GM12878 (cell line): ENCODE measurements at regions not wholly inside any gene's neighbourhood (a gene's known extent, or its start where the extent isn't known, plus 50 kb on each side); places are given as distances from the start of the nearest gene placed in this dataset.

Source experiments
- ATAC-seq: fragments of 200-7000 bp; cut with Tn5 transposase; 3 replicates; pipeline ENCODE4 v1.9.1; 2020; ENCODE audit warnings: mild to moderate bottlenecking, moderate library complexity
- BruUV-seq: library from RNA; stranded (reverse); fragments of 400-500 nt; replicated peaks from 2 replicates; lab custom pipeline; 2021; lab: Mats Ljungman, UMichigan
- CTCF ChIA-PET: fragments of 300-600 bp; sonication (Branson Sonifier 250); formaldehyde crosslinking; extraction: SDS; loops from one replicate; lab custom pipeline; 2021; ENCODE audit warnings: inconsistent platforms; lab: Yijun Ruan, JAX
- POLR2A ChIA-PET: fragments of 350-600 bp; formaldehyde crosslinking; extraction: SDS; loops from one replicate; lab custom pipeline; 2021; ENCODE audit warnings: inconsistent platforms; lab: Charles Lee
- RAD21 ChIA-PET: fragments of 300-600 bp; sonication (Branson Sonifier 250); formaldehyde crosslinking; loops from one replicate; lab custom pipeline; 2023; ENCODE audit warnings: antibody characterized with exemption; ENCODE audit not compliant: unreplicated experiment; lab: Charles Lee
- SMC1A ChIA-PET: fragments of 300-600 bp; sonication (Branson Sonifier 250); formaldehyde crosslinking; loops from one replicate; lab custom pipeline; 2023; ENCODE audit not compliant: unreplicated experiment, uncharacterized antibody; lab: Charles Lee
- DNase-seq: peaks from one replicate; pipeline ENCODE4 v3.0.0-alpha.2; 2011; ENCODE audit warnings: low read depth, low spot score
- FAIRE-seq: peaks from 3 replicates; lab custom pipeline; 2011; peaks lifted over from hg19 to GRCh38; lab: Jason Lieb, UNC
- H2AFZ ChIP-seq: 2 replicates; pipeline ENCODE4 v1.6.0; 2011; ENCODE audit warnings: low read depth, low read length, control low read depth; ENCODE audit not compliant: control insufficient read depth
- H3K27ac ChIP-seq: 2 replicates; pipeline ENCODE4 v1.5.1; 2011; ENCODE audit warnings: control low read depth; ENCODE audit not compliant: control insufficient read depth, insufficient read depth
- H3K27me3 ChIP-seq, 2 experiments: replicated peaks in 1 of 2; 2 replicates each; pipeline versions ENCODE4 v1.6.0 to v1.6.1; 2011; ENCODE audit warnings: low read length in 1 of 2; ENCODE audit not compliant: control insufficient read depth in 2 of 2, insufficient read depth in 2 of 2
- H3K36me3 ChIP-seq, 2 experiments: 2 replicates each; pipeline ENCODE4 v1.5.1; 2011; ENCODE audit warnings: low read length in 1 of 2; ENCODE audit not compliant: control insufficient read depth in 2 of 2, insufficient read depth in 2 of 2
- H3K4me1 ChIP-seq: 2 replicates; pipeline ENCODE4 v1.6.1; 2011; ENCODE audit warnings: mild to moderate bottlenecking, low read length, moderate library complexity, mixed read lengths; ENCODE audit not compliant: control insufficient read depth, insufficient read depth
- H3K4me2 ChIP-seq: 2 replicates; pipeline ENCODE4 v1.6.0; 2011; ENCODE audit warnings: control low read depth; ENCODE audit not compliant: control insufficient read depth, insufficient read depth
- H3K4me3 ChIP-seq: fragments of 200-600 bp; sonication (generic); 2 replicates; pipeline ENCODE4 v1.5.1; 2016
- H3K79me2 ChIP-seq: 2 replicates; pipeline ENCODE4 v1.6.0; 2011; ENCODE audit warnings: low read length; ENCODE audit not compliant: control insufficient read depth, insufficient read depth
- H3K9ac ChIP-seq: 2 replicates; pipeline ENCODE4 v1.8.0; 2011; ENCODE audit warnings: low read length, control low read depth, mixed read lengths; ENCODE audit not compliant: control insufficient read depth, insufficient read depth
- H3K9me3 ChIP-seq: replicated peaks from 3 replicates; pipeline ENCODE4 v1.5.1; 2011; ENCODE audit warnings: mild to moderate bottlenecking, low read length; ENCODE audit not compliant: control insufficient read depth, insufficient read depth
- H4K20me1 ChIP-seq: 2 replicates; pipeline ENCODE4 v1.6.0; 2011; ENCODE audit not compliant: control insufficient read depth, insufficient read depth
- CREB1 ChIP-seq: IDR thresholded peaks from 2 replicates; pipeline ENCODE4 v1.6.1; 2012; ENCODE audit warnings: low read depth, mild to moderate bottlenecking, inconsistent platforms
- CREM ChIP-seq: IDR thresholded peaks from 2 replicates; pipeline ENCODE4 v1.6.1; 2014; ENCODE audit warnings: antibody characterized with exemption, low read depth
- EED ChIP-seq: sonication (generic); IDR thresholded peaks from 2 replicates; pipeline ENCODE4 v1.6.1; 2016; ENCODE audit warnings: antibody characterized with exemption, low read depth
- IRF4 ChIP-seq: IDR thresholded peaks from 2 replicates; pipeline ENCODE4 v1.6.1; 2011; ENCODE audit warnings: low read depth, low read length
- LARP7 ChIP-seq: fragments of 450-650 bp; IDR thresholded peaks from 2 replicates; pipeline ENCODE4 v1.6.1; 2017; ENCODE audit warnings: mild to moderate bottlenecking
- MTA2 ChIP-seq: fragments of 450-650 bp; IDR thresholded peaks from 2 replicates; pipeline ENCODE4 v1.6.1; 2016; ENCODE audit warnings: low read depth, mild to moderate bottlenecking, moderate library complexity
- NFYA ChIP-seq: IDR thresholded peaks from 2 replicates; pipeline ENCODE4 v1.6.1; 2011; ENCODE audit warnings: low read depth, mild to moderate bottlenecking, low read length, improper control_type of control experiment, borderline replicate concordance
- RAD51 ChIP-seq: fragments of 450-650 bp; IDR thresholded peaks from 2 replicates; pipeline ENCODE4 v1.6.1; 2016; ENCODE audit warnings: moderate library complexity, mild to moderate bottlenecking, inconsistent platforms
- TBL1XR1 ChIP-seq: IDR thresholded peaks from 2 replicates; pipeline ENCODE4 v1.6.1; 2012; ENCODE audit warnings: low read depth, low read length, improper control_type of control experiment
- ZSCAN29 ChIP-seq: fragments of 450-650 bp; IDR thresholded peaks from 2 replicates; pipeline ENCODE4 v1.6.1; 2017; ENCODE audit warnings: mild to moderate bottlenecking, moderate library complexity
- WGBS: methylation state at CpG from one replicate; pipeline ENCODE4 v1.1.6; 2016; ENCODE audit warnings: low lambda C conversion rate; ENCODE audit not compliant: insufficient replicate concordance, insufficient coverage; ENCODE audit errors: missing lambda C conversion rate; 5-methylcytosine and 5-hydroxymethylcytosine counted together
- in situ Hi-C: fragments of 300-500 bp; cut with MboI; formaldehyde crosslinking; loops from 9 replicates; pipeline ENCODE4 v1.14.3; 2018; ENCODE audit warnings: mixed read lengths
- intact Hi-C: fragments of 100-400 bp; cut with micrococcal nuclease; formaldehyde crosslinking; loops from one replicate; pipeline ENCODE4 v1.14.2; 2022; ENCODE audit not compliant: unreplicated experiment
- TF ChIP-seq, protein P1 (sequence below): fragments of 450-650 bp; formaldehyde crosslinking; IDR thresholded peaks from 2 replicates; pipeline ENCODE4 v1.4.0; 2022; ENCODE audit warnings: mild to moderate bottlenecking, moderate library complexity
- TF ChIP-seq, protein P2 (sequence below): fragments of 450-650 bp; formaldehyde crosslinking; IDR thresholded peaks from 2 replicates; pipeline ENCODE4 v1.5.0; 2022; ENCODE audit warnings: mild to moderate bottlenecking, missing genetic modification characterization

DNA sequence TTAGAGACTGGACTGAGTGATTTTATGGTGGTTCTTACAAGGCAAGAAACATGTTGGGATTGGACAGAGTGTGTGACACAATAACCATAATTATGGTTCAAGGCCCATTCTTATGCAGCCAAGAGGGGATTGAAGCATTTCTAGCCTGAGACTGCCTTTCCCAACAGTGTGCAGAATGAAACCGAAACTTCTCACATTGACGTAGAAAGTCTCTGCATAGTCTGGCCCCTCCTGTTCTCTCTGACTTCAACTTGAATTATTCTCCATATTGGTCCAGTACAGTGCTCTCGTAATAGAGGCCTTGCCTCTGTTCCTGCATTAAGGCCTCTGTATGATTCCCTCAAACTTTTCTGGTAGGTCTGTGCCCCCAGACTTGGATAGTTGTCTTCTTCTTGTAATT is 138.3 kb downstream of the DIPK2A start:
- peak; percentile 79 for FAIRE-seq
- in situ Hi-C loops (no loop called here), intact Hi-C loops (no loop called here)
- H3K4me3 ChIP-seq, result no peak overlapping the region
- peaks cover 5% of the 10 kb centered on the region for H3K4me1 ChIP-seq
- TF ChIP-seq IRF4 (0 out of 2 replicates have a peak, but pooled peaks have one; percentile 30), MTA2 (no peak), ZSCAN29 (no peak), TBL1XR1 (no peak), LARP7 (no peak), CREM (peak; percentile 64), CREB1 (peak; percentile 81)
- H4K20me1 ChIP-seq, result no peaks in the 10 kb centered on the region
- no peaks in the 10 kb centered on the region for H3K9me3 ChIP-seq
- H2AFZ ChIP-seq, result peak overlapping the region; percentile 79
- H3K9ac ChIP-seq, result no peak overlapping the region
- ChIA-PET CTCF (no interaction called here), SMC1A (no interaction called here), POLR2A (no interaction called here), RAD21 (no interaction called here)
- peak overlapping the region; percentile 71 for H3K4me2 ChIP-seq
- BruUV-seq, result no TSS peak
- no peaks in the 10 kb centered on the region for H3K36me3 ChIP-seq
- no peaks in the 10 kb centered on the region for H3K27me3 ChIP-seq
- no peaks in the 10 kb centered on the region for H3K79me2 ChIP-seq
- peak overlapping the region; percentile 48 for H3K27ac ChIP-seq
- ATAC-seq, result peak; percentile 99
- DNase-seq, result no peak
- WGBS, result 45% methylated on average over 3 of the region's 3 CpGs

DNA sequence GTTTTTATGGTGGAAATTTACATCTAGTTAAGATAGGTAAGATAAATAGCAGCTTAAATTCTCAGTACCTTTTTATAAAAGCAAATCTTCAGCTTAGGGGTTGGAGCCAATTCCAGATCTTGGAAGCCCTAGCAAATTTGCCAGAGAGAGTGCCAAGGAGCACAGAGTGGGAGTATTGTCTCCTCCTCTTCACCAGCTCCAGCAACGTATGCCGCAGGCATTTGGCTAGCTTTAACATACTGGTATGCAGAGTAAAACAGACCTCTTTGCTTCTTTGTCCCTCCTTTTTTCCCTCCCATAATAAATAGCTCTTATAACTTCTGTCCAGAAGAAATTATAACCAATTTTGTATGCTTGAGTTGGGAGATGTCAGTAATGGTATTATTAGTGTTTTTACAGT is 140.4 kb downstream of the DIPK2A start:
- 100% methylated on average over 2 of the region's 2 CpGs for WGBS
- Histone ChIP-seq H3K36me3 (no peaks in the 10 kb centered on the region), H3K27me3 (no peaks in the 10 kb centered on the region), H3K9ac (no peak overlapping the region), H3K4me1 (peaks cover 5% of the 10 kb centered on the region), H3K9me3 (no peaks in the 10 kb centered on the region), H3K4me2 (no peak overlapping the region), H4K20me1 (no peaks in the 10 kb centered on the region), H3K79me2 (no peaks in the 10 kb centered on the region), H3K27ac (no peak overlapping the region), H2AFZ (no peak overlapping the region), H3K4me3 (no peak overlapping the region)
- CTCF ChIA-PET, result no interaction called here
- SMC1A ChIA-PET, result no interaction called here
- DNase-seq, result no peak
- in situ Hi-C loops, result no loop called here
- RAD21 ChIA-PET, result interaction anchor here (1.5 kb wide), 1 partner anchor 136 kb away, joined by 3 read pairs; no protein-coding TSS in a partner anchor
- intact Hi-C loops, result no loop called here
- BruUV-seq, result no TSS peak
- POLR2A ChIA-PET, result no interaction called here
- no peak for ATAC-seq
- no peak for FAIRE-seq
- TF ChIP-seq NFYA (no peak), RAD51 (no peak), EED (no peak)
- TF ChIP-seq, protein P1, sequence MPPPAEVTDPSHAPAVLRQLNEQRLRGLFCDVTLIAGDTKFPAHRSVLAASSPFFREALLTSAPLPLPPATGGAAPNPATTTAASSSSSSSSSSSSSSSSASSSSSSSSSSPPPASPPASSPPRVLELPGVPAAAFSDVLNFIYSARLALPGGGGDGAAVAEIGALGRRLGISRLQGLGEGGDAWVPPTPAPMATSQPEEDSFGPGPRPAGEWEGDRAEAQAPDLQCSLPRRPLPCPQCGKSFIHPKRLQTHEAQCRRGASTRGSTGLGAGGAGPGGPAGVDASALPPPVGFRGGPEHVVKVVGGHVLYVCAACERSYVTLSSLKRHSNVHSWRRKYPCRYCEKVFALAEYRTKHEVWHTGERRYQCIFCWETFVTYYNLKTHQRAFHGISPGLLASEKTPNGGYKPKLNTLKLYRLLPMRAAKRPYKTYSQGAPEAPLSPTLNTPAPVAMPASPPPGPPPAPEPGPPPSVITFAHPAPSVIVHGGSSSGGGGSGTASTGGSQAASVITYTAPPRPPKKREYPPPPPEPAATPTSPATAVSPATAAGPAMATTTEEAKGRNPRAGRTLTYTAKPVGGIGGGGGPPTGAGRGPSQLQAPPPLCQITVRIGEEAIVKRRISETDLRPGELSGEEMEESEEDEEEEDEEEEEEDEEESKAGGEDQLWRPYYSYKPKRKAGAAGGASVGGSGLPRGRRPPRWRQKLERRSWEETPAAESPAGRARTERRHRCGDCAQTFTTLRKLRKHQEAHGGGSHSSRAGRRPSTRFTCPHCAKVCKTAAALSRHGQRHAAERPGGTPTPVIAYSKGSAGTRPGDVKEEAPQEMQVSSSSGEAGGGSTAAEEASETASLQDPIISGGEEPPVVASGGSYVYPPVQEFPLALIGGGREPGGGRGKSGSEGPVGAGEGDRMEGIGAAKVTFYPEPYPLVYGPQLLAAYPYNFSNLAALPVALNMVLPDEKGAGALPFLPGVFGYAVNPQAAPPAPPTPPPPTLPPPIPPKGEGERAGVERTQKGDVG, result no peak
- TF ChIP-seq, protein P2, sequence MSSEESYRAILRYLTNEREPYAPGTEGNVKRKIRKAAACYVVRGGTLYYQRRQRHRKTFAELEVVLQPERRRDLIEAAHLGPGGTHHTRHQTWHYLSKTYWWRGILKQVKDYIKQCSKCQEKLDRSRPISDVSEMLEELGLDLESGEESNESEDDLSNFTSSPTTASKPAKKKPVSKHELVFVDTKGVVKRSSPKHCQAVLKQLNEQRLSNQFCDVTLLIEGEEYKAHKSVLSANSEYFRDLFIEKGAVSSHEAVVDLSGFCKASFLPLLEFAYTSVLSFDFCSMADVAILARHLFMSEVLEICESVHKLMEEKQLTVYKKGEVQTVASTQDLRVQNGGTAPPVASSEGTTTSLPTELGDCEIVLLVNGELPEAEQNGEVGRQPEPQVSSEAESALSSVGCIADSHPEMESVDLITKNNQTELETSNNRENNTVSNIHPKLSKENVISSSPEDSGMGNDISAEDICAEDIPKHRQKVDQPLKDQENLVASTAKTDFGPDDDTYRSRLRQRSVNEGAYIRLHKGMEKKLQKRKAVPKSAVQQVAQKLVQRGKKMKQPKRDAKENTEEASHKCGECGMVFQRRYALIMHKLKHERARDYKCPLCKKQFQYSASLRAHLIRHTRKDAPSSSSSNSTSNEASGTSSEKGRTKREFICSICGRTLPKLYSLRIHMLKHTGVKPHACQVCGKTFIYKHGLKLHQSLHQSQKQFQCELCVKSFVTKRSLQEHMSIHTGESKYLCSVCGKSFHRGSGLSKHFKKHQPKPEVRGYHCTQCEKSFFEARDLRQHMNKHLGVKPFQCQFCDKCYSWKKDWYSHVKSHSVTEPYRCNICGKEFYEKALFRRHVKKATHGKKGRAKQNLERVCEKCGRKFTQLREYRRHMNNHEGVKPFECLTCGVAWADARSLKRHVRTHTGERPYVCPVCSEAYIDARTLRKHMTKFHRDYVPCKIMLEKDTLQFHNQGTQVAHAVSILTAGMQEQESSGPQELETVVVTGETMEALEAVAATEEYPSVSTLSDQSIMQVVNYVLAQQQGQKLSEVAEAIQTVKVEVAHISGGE (CRISPR knock-in tag), result no peak
